ENCODE measurements at regions not wholly inside any gene's neighbourhood (a gene's known extent, or its start where the extent isn't known, plus 50 kb on each side); places are given as distances from the start of the nearest gene placed in this dataset.

- no peaks in the 10 kb centered on the region for H3K4me1 Mint-ChIP-seq
Measured at GRCh38 chr15:53872410-53872809, 105.8 kb upstream of the UNC13C start.

More at GRCh38 chr15:53872410-53872809, 105.8 kb upstream of the UNC13C start:
- H3K9me3 Mint-ChIP-seq, result peaks cover 8 to 9% of the 10 kb centered on the region in 2 experiments; a peak in 3 of 5 replicates
- peaks cover 5% of the 10 kb centered on the region for H3K27me3 Mint-ChIP-seq (ENCODE audit: low read depth)
- peaks cover 0 to 11% (median 0%) of the 10 kb centered on the region in 3 experiments; a peak in 3 of 7 replicates for H3K36me3 Mint-ChIP-seq (ENCODE audit: insufficient read depth in 1 of 3, low read depth in 3 of 3)
- TF ChIP-seq CTCF (conservative IDR thresholded peaks at IDR 0.05), result no peak
- Histone ChIP-seq H2AFZ (ENCODE audit: low read length) (no peak overlapping the region), H3K27me3 (ENCODE audit: insufficient read depth, low read length) (no peaks in the 10 kb centered on the region), H2BK15ac (ENCODE audit: low read depth, low read length) (no peak overlapping the region), H3K14ac (ENCODE audit: insufficient read depth, low read length) (no peak overlapping the region), H4K20me1 (ENCODE audit: control insufficient read depth, insufficient read depth, insufficient read length) (no peaks in the 10 kb centered on the region), H3K56ac (ENCODE audit: insufficient read length, low read depth, low read length) (no peak overlapping the region), H3K27ac (ENCODE audit: insufficient read length, low read depth, low read length) (no peak overlapping the region), H3K18ac (ENCODE audit: insufficient read length, low read depth, low read length) (no peak overlapping the region), H2BK20ac (ENCODE audit: low read depth, low read length, poor library complexity, severe bottlenecking) (no peak overlapping the region), H2BK12ac (ENCODE audit: insufficient read length, low read depth, low read length) (no peak overlapping the region), H3K79me1 (ENCODE audit: insufficient read depth, low read depth, low read length, poor library complexity, severe bottlenecking) (no peaks in the 10 kb centered on the region), H3K9me3 (ENCODE audit: control insufficient read depth, low read depth, low read length) (no peaks in the 10 kb centered on the region), H2BK120ac (ENCODE audit: low read depth, low read length, poor library complexity, severe bottlenecking) (no peak overlapping the region), H3K4me2 (ENCODE audit: insufficient read depth, insufficient read length, low read length) (no peak overlapping the region), H4K8ac (replicated peaks; ENCODE audit: insufficient read length, low read depth, low read length) (no peak overlapping the region), H3K23me2 (ENCODE audit: insufficient read length, low read depth, low read length, poor library complexity, severe bottlenecking) (no peaks in the 10 kb centered on the region), H4K5ac (ENCODE audit: insufficient read length, low read depth, low read length) (no peak overlapping the region), H4K91ac (ENCODE audit: insufficient read length, low read depth, low read length) (no peak overlapping the region), H2BK5ac (ENCODE audit: insufficient read length, low read length) (no peak overlapping the region), H2AK5ac (ENCODE audit: insufficient read length, low read length) (no peak overlapping the region), H3K4me1 (ENCODE audit: insufficient read depth, low read length) (no peaks in the 10 kb centered on the region), H3K4ac (ENCODE audit: low read depth, low read length) (no peak overlapping the region), H3K23ac (ENCODE audit: insufficient read length, low read depth, low read length) (no peak overlapping the region), H3K9ac (ENCODE audit: extremely low read depth, insufficient read length, low read length) (no peak overlapping the region), H3T11ph (ENCODE audit: low read length) (no peak overlapping the region), H3K79me2 (ENCODE audit: insufficient read depth, low read length) (no peaks in the 10 kb centered on the region)
- no peak for DNase-seq
- no peak overlapping the region for H3K27ac Mint-ChIP-seq
- no CpG with 5 or more reads among the region's 2 CpGs for WGBS (ENCODE audit: extremely low coverage, insufficient read length, low lambda C conversion rate)
- no peak overlapping the region for H3K4me3 Mint-ChIP-seq
